HG03175 (cell line): ENCODE measurements at regions not wholly inside any gene's neighbourhood (a gene's known extent, or its start where the extent isn't known, plus 50 kb on each side); places are given as distances from the start of the nearest gene placed in this dataset.
"Not testable (repeated sequence)": the region's sequence is repeated elsewhere in the genome, so short reads cannot be mapped to it uniquely, and the experiment has no call there.

Experiments used
- ATAC-seq: cut with Tn5 transposase; IDR thresholded peaks from one replicate; pipeline ENCODE4 v1.9.1; 2021; ENCODE audit warnings: mild to moderate bottlenecking, moderate library complexity; ENCODE audit not compliant: unreplicated experiment

- ATAC-seq, result no peak
Observed at GRCh38 chrY:7674465-7674864, 762.9 kb upstream of the AMELY start.

DNA sequence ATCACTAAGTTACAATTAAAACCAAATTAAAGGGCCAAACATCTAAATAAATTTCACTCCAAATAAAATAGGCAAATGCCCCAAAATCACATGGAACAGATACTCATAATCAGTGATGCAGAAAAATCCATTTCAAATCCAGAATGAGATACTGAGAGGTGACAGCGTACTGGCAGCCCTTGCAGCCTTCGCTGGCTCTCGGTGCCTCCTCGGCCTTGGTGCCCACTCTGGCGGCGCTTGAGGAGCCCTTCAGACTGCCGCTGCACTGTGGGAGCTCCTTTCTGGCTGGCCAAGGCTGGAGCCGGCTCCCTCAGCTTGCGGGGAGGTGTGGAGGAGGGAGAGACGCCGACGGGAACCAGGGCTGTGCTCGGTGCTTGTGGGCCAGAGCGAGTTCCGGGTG lies 761.2 kb upstream of the AMELY start:
- ATAC-seq, result no peak

DNA sequence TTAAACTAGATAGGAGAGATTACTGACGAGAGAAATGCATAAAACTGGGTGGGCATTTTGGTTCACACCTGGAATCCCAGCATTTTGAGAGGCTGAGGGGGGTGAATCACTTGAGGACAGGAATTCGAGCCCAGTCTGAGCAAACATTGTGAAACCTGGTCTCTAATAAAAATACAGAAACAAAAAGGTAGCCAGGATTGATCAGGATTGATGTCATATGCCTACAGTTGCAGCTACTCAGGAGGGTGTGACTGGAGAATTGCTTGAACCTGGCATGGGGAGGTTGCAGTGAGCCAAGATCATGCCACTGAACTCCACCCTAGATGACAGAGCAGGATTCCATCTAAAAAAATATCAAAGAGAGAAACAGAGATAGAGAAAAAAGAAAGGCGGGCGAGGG lies 751.7 kb upstream of the AMELY start:
- ATAC-seq, result no peak

GRCh38 chrY:7659047-7659446 lies 747.5 kb upstream of the AMELY start:
- ATAC-seq, result no peak

DNA sequence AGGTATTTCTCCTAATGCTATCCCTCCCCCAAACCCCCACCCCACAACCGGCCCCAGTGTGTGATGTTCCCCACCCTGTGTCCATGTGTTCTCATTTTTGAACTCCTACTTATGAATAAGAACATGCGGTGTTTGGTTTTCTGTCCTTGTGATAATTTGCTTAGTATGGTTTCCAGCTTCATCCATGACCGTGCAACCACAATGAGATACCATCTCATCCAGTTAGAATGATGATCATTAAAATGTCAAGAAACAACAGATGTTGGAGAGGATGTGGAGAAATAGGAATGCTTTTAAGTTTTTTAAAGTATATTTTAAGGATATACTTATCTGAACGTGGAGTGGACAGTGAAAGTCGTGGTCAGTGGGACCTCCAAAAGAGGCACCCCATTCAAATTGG lies 745.0 kb upstream of the AMELY start:
- ATAC-seq, result no peak

DNA sequence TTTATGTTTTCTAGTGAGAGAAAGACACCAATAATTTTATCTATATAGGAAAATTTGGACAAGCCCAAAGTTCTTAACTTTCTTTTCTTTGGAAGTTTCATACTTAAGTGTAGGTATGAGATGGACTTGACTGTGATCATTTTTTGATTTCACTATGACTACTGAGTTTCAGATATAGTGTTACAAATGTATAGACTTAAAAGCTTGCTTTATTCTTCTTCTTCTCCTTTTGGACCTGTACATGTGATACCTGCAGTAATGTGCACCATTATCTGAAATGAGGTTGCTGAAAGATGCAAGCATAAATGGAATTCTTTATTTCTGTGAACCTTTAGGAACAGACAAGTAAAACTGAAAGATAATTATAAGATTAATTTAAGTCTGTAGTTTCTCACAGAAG lies 743.4 kb upstream of the AMELY start:
- no peak for ATAC-seq

- ATAC-seq, result not testable (repeated sequence)
Observed at GRCh38 chrY:7649866-7650265, 738.3 kb upstream of the AMELY start.
